Hematopoietic multipotent progenitor cell treated with erythropoietin and hydrocortisone succinate and interleukin-3 and kit ligand, for 8 days (in vitro differentiated cells): ENCODE measurements at regions not wholly inside any gene's neighbourhood (a gene's known extent, or its start where the extent isn't known, plus 50 kb on each side); places are given as distances from the start of the nearest gene placed in this dataset.

Source experiments
- DNase-seq: peaks from one replicate; pipeline ENCODE4 v3.0.0-alpha.2; 2015

GRCh38 chr2:47315475-47315874 is 53.6 kb upstream of the EPCAM start:
- DNase-seq = no peak

- DNase-seq = no peak
Measured at GRCh38 chr2:47313728-47314127, 55.4 kb upstream of the EPCAM start.

GRCh38 chr2:47313141-47313691 is 55.9 kb upstream of the EPCAM start:
- DNase-seq = no peak

DNA sequence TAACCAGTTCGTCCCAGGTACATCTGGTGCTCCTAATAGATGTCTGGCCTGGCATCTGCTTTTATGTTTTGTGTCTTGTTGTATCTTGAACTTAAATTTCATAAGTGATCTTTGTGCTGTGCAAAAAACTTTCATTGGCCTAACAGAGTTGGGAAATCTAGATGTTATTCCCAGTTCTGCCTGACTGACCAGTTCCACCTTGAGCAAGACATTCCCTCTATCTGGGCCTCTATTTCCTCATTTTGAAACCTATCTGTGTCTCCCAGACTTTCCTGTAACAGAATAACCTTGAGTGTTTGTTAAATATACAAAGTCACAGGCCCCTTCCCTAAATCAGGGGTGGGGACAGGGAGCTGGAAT is 56.6 kb upstream of the EPCAM start:
- no peak for DNase-seq

DNA sequence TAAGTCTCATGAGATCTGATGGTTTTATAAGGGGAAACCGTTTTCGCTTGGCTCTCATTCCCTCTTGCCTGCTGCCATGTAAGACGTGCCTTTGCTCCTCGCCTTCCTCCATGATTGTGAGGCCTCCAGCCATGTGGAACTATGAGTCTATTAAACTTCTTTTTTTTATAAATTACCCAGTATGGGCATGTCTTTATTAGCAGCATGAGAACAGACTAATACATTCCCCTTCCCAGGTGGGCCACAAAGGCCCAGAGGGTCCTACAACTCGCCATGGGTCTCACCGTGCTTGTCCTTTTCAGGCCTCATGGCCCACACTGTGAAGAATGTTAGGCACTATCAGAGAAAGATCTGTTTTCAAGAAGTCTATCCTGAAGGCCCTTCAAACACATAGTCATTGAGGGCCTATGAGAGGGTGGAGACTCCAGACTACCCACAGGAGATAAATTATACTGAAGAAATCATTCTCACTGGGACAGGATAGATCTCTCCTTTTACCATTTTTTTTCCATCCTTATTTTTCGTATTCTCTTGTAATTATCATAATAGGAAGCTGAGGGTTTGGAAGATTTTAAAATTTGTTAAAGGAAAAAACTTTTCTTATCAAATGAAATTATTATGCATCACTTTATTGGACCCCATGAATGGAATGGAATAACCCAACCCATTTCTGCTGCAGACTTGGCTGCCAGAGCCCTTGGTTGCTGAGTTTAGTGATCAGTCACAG is 57.2 kb upstream of the EPCAM start:
- DNase-seq = peak; percentile 54

- DNase-seq = peak; percentile 82
Measured at GRCh38 chr2:47310801-47311560, 58.1 kb upstream of the EPCAM start.

DNA sequence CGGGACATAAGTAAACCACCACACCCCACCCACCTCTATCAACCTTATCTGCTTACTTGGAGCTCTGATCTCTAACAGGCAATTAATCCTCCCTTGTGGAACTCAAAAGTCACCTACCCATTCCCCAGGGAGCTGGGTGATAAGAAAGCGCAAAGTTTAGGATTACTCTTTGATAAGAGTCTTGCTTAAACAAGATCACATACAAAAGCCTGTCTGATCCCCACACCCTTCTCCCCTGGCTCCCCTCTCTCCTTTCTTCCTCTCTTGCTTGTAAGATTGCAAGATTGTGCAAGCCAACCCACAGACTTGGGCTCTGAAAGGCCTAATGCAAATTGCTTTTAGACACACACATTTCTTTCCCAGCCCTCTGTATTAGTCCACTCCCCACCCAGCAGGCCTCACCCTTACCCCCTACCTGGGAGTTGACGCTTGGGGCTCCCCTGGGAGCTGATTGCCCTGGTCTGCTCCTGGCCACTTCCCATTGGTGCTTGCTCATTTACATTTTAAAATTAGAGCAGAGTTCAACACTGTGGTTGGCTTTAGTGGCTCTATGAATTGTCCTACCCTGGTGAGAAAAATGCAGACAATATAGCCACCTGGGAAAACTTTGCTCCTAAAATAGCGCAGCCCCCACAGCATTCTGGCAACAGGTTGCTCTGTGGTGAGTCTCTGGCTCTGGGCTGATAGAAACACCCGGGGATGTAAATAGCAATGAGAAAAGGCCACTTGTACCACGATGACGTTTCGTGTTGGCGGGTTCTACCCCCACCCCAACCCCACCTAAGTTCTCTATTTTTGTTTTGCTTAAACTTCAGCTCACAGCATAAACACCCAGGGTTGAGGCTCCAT is 58.9 kb upstream of the EPCAM start:
- DNase-seq = no peak

DNA sequence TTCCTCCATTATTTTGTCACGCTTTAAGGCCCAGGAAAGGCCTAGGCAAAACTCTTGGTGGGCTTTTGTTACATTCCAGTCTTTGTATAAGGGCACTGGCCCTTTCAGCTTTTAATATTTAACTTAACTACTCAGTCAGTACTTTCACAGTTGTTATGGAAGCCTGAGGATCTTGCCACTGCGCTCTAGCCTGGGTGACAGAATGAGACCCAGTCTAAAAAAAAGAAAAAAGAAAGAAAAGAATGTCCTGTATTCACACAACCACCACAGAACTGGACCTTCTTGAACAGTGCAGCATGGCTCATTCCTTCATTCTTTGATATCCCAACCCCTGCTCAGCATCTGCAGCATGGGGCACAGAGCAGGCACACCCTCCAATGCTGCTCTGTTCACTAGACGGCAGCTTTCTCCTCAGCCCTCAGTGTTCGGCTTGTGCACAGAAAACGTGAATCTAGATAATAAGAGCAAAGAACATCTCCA is 59.6 kb upstream of the EPCAM start:
- DNase-seq = peak; percentile 82

- DNase-seq = no peak
Measured at GRCh38 chr2:47307066-47307465, 62.0 kb upstream of the EPCAM start.

GRCh38 chr2:47304654-47305053 is 64.5 kb upstream of the EPCAM start:
- DNase-seq = no peak

GRCh38 chr2:47303341-47304148 is 65.6 kb upstream of the EPCAM start:
- DNase-seq = peak; percentile 61

DNA sequence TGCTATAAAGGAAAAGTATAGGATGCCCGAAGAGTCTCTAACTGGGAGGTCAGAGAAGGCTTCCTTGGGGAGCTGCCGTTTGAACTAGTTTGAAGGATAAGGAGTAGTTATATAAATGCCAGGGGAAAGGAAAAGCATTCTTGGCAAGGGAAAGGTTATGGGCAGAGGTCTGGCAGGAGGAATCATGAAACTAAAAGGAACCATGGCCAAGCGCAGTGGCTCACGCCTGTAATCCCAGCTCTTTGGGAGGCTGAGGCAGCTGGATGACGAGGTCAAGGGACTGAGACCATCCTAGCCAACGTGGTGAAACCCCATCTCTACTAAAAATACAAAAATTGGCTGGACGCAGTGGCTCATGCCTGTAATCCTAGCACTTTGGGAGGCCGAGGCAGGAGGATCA is 66.8 kb upstream of the EPCAM start:
- no peak for DNase-seq

- no peak for DNase-seq
Measured at GRCh38 chr2:47301731-47302130, 67.4 kb upstream of the EPCAM start.

- no peak for DNase-seq
Measured at GRCh38 chr2:47301277-47301618, 67.9 kb upstream of the EPCAM start.

GRCh38 chr2:47300609-47301276 is 68.4 kb upstream of the EPCAM start:
- DNase-seq = no peak

- no peak for DNase-seq
Measured at GRCh38 chr2:47300081-47300480, 69.0 kb upstream of the EPCAM start.

- peak; percentile 35 for DNase-seq
Measured at GRCh38 chr2:47299555-47299954, 69.6 kb upstream of the EPCAM start.

DNA sequence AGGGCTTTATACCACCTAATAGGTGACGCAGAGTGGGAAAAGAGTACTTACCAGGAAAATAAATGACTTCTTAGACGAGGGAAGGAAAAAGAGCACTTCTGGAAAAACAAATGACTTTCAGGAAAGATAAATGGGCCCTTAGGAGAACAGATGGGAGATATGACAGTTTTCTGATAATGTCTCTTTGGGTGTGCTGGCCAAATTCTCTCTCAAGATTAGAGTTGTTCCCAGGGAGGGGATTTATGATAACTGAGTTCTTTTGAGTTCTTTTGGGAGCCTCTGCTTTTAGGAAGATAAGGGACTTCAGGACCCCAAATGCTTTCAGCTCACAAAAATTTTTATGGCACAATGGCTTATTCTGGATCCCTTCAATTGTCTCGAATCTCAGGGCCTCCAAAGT is 70.3 kb upstream of the EPCAM start:
- no peak for DNase-seq

DNA sequence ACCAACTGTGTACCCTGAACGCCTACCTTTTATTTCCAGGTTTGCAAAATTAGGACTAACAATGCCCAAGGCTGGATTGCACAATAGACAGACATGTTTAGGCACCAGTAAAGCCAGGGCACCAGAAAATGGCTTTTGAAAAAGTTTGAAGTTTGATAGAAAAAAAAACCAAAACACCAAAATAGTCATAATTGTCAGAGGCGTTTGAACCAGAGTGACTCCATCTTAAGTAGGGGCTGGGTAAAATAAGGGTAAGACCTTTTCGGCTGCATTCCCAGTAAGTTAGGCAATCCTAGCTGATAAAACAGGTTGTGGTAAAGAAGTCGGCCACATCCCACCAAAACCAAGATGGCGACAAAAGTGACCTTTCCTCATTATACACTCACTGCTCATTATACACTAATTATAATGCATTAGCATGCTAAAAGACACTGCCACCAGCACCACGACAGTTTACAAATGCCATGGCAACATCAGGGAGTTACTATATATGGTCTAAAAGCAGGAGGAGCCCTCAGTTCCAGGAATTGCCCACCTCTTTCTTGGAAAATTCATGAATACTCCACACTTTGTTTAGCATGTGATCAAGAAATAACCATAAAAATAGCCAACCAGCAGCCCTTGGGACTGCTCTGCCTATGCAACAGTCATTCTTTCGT is 71.2 kb upstream of the EPCAM start:
- peak; percentile 91 for DNase-seq

GRCh38 chr2:47295981-47296635 is 73.0 kb upstream of the EPCAM start:
- DNase-seq = no peak
